Right ventricle myocardium inferior (tissue), 1 donor: ENCODE measurements at regions not wholly inside any gene's neighbourhood (a gene's known extent, or its start where the extent isn't known, plus 50 kb on each side); places are given as distances from the start of the nearest gene placed in this dataset.

ENCODE experiments used
- ATAC-seq: fragments of 200-7000 bp; cut with Tn5 transposase; one replicate; pipeline ENCODE4 v1.9.1; 2020; ENCODE audit warnings: mild to moderate bottlenecking, moderate library complexity
- DNase-seq: peaks from one replicate; pipeline ENCODE4 v3.0.0; 2021; ENCODE audit errors: missing footprints
- intact Hi-C: fragments of 100-400 bp; cut with DNase I; formaldehyde crosslinking; loops from one replicate; pipeline ENCODE4 v1.11.0; 2022
- donor health status: DM: no; HTN: yes; CAD: no; lungs with severe emphysema.

DNA sequence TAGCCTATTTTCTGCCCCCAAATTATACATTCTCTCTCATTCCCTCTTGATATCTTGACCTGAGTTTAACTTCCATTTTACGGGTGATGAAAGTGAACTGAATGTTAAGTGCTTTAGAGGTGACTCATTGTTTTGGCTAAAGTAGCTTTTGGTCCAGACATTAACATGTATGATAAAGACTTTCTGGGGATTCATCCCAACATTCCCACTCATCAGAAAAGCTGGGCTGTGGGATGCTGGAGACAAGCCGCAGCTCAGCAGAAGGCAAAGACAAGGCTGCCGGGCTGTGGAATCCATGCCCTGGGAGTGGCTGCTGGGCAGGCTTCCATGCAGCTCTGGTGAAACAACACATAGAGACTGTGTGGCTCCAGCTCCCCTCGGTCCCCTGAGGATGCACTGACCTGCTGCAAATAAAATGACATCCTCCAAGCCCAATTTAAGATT, 89.9 kb upstream of the SYNDIG1 start:
- peak; percentile 74 for DNase-seq
- intact Hi-C loops = no loop called here
- no peak for ATAC-seq

GRCh38 chr20:24378661-24379483, 90.6 kb upstream of the SYNDIG1 start:
- intact Hi-C loops = no loop called here
- no peak for ATAC-seq
- DNase-seq = no peak

DNA sequence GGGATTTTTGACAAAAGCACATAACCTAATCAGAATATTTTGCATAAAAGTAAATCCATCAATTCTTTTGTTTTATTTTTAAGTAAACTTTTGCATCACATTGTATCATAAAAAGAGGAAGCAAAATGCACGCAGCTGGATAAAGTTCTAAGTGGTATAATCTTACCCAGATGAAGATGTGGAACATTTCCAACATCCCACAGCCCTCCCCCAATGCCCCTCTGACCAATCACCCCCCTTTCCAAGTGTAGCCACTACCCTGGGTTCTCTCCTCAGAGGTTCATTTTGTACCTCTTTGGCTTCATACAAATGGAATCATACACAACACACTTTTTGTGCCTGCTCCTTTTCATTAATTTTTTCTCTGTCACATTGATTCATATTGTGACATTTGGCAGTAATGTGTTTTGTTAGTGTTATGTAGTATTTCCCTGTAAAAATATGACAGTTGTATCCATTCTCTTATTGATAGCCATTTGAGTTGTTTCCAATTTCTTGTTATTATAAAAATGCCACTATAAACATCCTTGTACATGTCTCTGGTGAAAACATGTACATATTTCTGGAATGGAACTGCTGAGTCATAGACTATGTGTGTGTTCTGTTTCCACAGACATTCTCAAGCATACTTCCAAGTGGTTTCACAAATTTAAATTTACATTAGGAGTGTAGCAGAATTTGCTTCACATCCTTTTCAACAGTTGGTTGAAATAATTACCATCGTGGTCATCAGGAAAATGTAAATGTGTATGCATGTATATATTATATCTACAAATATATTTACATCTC, 92.9 kb upstream of the SYNDIG1 start:
- intact Hi-C loops = no loop called here
- DNase-seq = no peak
- no peak for ATAC-seq

DNA sequence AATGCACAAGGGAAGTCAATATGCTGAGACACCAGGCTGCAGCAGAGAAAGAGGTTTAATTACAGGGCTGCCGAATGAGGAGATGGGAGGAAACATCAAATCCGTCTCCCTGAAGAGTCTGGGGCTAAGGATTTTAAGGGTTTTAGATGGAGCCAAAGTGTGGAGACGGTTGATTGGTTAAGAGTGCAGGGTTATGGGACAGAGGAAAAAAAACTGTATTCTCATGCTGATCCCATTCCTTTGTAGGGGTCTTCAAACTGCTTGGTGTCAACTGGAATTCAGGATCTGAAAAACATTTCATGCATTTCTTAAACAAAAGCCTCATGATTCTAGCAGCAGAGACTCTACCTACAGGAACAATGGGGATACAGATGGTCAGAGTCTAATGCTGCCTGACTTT, 96.1 kb upstream of the SYNDIG1 start:
- no peak for DNase-seq
- no peak for ATAC-seq
- intact Hi-C loops = no loop called here

- no peak for ATAC-seq
- no peak for DNase-seq
- intact Hi-C loops = no loop called here
Observed at GRCh38 chr20:24370911-24371695, 98.3 kb upstream of the SYNDIG1 start.

DNA sequence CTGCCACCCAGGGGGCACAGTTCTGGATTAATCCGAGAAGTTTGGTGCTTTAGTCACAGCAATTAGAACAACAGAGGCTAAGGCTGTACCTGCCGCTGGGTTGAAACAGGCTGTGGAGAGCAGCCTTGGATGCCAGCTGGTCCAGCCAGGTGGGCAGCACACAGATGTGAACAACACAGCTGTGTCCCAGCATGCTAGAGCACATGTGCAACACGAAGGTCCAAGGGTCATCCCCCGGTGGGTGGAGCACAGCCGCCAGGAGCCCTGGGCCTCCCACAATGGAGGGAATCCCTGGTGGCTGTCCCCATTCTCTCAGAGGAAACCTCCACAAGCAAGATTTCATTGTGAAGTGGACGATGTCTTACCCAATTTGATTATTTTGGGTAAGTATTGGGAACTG, 99.2 kb upstream of the SYNDIG1 start:
- intact Hi-C loops = no loop called here
- ATAC-seq = no peak
- DNase-seq = no peak

DNA sequence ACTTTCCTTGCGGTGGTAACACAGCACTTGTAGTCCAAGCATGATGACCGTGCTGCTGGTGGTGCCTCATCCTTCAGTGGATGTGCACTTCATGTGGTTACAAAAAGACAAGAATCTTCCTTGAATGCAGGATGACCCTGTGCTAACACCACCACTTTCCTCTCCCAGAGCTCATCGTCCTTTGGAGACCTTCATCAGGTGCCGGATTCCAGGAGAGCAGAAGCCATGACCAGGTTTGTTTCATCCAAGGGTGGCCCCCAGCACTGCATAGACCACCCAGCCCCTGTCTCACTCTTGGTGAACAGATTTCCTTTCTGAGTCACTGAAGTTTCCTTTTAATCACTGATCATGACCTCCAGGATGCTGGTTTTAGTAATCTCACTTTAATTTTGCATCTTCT, 101.2 kb upstream of the SYNDIG1 start:
- DNase-seq = no peak
- intact Hi-C loops = no loop called here
- ATAC-seq = no peak

GRCh38 chr20:24366336-24367004, 103.0 kb upstream of the SYNDIG1 start:
- intact Hi-C loops = no loop called here
- ATAC-seq (no peak), DNase-seq (no peak)

- intact Hi-C loops = no loop called here
- no peak for ATAC-seq
- DNase-seq = no peak
Observed at GRCh38 chr20:24365670-24366069, 103.8 kb upstream of the SYNDIG1 start.

GRCh38 chr20:24364482-24364881, 104.9 kb upstream of the SYNDIG1 start:
- intact Hi-C loops = no loop called here
- ATAC-seq (no peak), DNase-seq (no peak)

DNA sequence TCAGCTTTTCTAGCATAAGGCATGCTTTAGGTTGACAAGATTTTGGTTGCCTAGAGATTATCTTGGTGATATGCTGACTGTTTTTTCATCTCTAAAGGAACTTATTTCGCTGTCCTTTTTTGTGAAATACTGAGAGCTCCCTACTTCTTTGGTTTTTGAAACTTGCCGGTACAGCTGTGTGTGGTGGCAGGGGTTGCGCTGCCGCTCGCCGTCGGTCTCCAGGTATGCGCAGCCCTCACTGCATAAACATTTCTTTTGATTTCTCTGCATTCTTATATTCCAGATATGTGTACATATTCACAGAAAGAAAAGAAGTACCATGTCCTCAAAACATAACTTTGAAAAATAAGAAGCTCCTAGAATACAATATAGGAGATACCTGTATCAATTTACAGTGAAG, 106.4 kb upstream of the SYNDIG1 start:
- intact Hi-C loops = no loop called here

DNA sequence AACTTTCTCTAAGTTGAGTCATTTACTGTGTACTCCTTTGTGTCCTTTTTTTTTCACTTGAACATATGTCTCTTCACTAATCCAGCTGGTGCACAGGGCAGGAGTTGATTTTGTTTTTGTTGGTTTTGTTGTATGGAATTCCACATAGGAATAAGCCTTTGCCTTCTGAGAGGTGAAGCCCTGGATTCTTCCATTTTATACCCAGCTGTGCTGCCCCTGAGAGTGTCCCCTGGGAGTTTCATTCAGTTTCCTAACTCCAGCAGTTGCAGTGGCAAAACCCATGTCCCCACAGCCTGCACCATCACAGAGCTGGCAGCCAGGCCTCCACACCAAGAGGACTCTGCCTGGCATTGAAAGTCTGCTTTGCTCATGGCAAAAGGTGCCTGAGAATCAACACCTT, 107.3 kb upstream of the SYNDIG1 start:
- intact Hi-C loops = no loop called here
- ATAC-seq (no peak), DNase-seq (no peak)

More for the DNA sequence above, 106.4 kb upstream of the SYNDIG1 start:
- ATAC-seq = no peak
- DNase-seq = no peak

- intact Hi-C loops = no loop called here
- DNase-seq (no peak), ATAC-seq (no peak)
Observed at GRCh38 chr20:24361541-24361940, 107.9 kb upstream of the SYNDIG1 start.

- no peak for ATAC-seq
- DNase-seq = no peak
- intact Hi-C loops = no loop called here
Observed at GRCh38 chr20:24360531-24360930, 108.9 kb upstream of the SYNDIG1 start.

GRCh38 chr20:24359321-24360027, 110.0 kb upstream of the SYNDIG1 start:
- ATAC-seq = no peak
- no peak for DNase-seq
- intact Hi-C loops = no loop called here

- no peak for DNase-seq
- intact Hi-C loops = no loop called here
- ATAC-seq = no peak
Observed at GRCh38 chr20:24357931-24358330, 111.5 kb upstream of the SYNDIG1 start.

DNA sequence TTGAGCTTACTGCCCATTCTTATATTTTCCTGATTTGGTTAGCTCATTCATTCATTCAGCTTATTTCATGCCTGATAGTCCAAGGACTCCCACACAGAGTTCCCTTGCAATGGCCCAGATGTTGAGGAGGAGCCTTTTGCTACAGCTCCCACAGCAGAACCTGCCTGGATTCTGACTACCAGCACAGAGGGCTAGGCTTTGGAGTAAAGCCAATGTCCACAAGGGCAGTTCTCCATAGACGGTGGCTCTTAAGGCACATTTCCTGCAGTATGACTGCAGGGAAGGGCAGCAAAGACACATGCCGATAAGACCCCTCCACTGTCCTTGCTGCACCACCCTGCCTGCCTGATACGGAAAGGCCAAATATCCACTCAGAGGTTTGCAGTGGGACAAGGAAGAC, 112.3 kb upstream of the SYNDIG1 start:
- ATAC-seq = no peak
- DNase-seq = no peak
- intact Hi-C loops = no loop called here

GRCh38 chr20:24353135-24353690, 116.2 kb upstream of the SYNDIG1 start:
- DNase-seq (no peak), ATAC-seq (no peak)
- intact Hi-C loops = no loop called here
